Small intestine (tissue), 7 donors: ENCODE measurements at regions not wholly inside any gene's neighbourhood (a gene's known extent, or its start where the extent isn't known, plus 50 kb on each side); places are given as distances from the start of the nearest gene placed in this dataset.

ENCODE experiments used
- DNase-seq, 2 donors: peaks; one replicate each; pipeline versions ENCODE4 v3.0.0 to v3.0.0-alpha.2; 2013
- FAIRE-seq: peaks from 2 replicates; lab custom pipeline; 2012; peaks lifted over from hg19 to GRCh38; lab: Jason Lieb, UNC
- H3K27ac ChIP-seq, 3 donors: one replicate each; pipeline ENCODE4 v1.5.1; 2013; ENCODE audit warnings: low read length in 2 of 3, mild to moderate bottlenecking in 2 of 3, control low read depth in 1 of 3, inconsistent platforms in 1 of 3, low read depth in 1 of 3, moderate library complexity in 1 of 3
- H3K27me3 ChIP-seq, 3 donors: one replicate each; pipeline ENCODE4 v1.6.1; 2013; ENCODE audit warnings: low read length in 3 of 3, inconsistent platforms in 1 of 3; ENCODE audit not compliant: control insufficient read depth in 3 of 3, insufficient read depth in 3 of 3
- H3K36me3 ChIP-seq, 3 donors: one replicate each; pipeline ENCODE4 v1.6.1; 2013; ENCODE audit warnings: low read length in 3 of 3, inconsistent platforms in 1 of 3, low read depth in 1 of 3, mild to moderate bottlenecking in 1 of 3, moderate library complexity in 1 of 3; ENCODE audit not compliant: control insufficient read depth in 3 of 3, insufficient read depth in 2 of 3
- H3K4me1 ChIP-seq, 3 donors: one replicate each; pipeline ENCODE4 v1.6.1; 2013; ENCODE audit warnings: low read length in 2 of 3, inconsistent platforms in 1 of 3, low read depth in 1 of 3, mild to moderate bottlenecking in 1 of 3, moderate library complexity in 1 of 3; ENCODE audit not compliant: control insufficient read depth in 3 of 3, insufficient read depth in 2 of 3
- H3K4me3 ChIP-seq, 3 donors: one replicate each; pipeline ENCODE4 v1.5.1; 2013; ENCODE audit warnings: low read length in 3 of 3, control low read depth in 1 of 3, inconsistent platforms in 1 of 3, low read depth in 1 of 3, mild to moderate bottlenecking in 1 of 3, moderate library complexity in 1 of 3
- H3K9me3 ChIP-seq, 2 donors: one replicate each; pipeline ENCODE4 v1.6.1; 2013; ENCODE audit warnings: low read depth in 1 of 2, low read length in 1 of 2; ENCODE audit not compliant: control insufficient read depth in 2 of 2, insufficient read depth in 1 of 2
- WGBS, 3 donors: extraction: QIAGEN DNeasy Blood & Tissue Kit; methylation state at CpG; one replicate each; pipeline ENCODE4 v1.1.7; 2013; 5-methylcytosine and 5-hydroxymethylcytosine counted together
- donor health status: healthy with polysubstance abuse.
- donor health status: control.
- donor health status: control.
- donor health status: Bipolar disorder and iron deficiency.
- donor health status: healthy.

DNA sequence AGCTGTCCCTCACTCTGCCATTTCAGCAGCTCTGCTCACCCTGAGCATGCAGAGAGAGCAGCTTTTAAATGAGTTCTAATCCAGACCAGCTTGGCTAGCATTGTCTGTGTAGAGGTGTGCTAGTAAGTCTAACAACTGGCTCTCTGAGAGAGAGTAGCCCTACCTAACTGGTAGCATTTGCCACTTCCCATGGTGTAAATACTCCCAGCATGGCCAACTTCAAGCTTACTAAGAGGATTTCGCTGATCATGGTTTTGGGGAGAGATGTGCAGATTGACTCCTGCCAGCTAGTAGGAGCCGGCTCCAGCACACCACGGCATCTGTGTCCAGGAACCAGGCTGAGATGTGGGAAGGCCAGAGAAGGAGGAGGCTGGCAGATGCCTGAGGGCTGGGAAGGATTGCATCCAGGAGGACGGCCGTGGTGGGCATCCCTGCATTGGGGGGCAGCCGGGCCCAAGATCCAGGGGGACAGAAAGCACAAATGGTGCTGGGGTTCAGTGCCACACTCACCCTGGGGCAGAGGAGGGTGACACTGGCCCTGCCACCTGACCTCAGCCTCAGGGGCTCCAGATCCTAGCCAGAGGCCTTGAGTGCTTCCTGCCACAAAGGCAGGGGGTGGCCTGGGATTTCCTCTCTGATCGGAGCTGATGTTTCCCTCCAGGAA lies 394.9 kb upstream of the TNRC6C start:
- WGBS, 3 donors: 73 to 89% (median 85%) methylated on average over 7 of the region's 7 CpGs
- DNase-seq (no peak), FAIRE-seq (no peak)
- H3K36me3 ChIP-seq: no peaks in the 10 kb centered on the region
- H3K27ac ChIP-seq: no peak overlapping the region
- no peaks in the 10 kb centered on the region for H3K4me1 ChIP-seq
- no peak overlapping the region for H3K4me3 ChIP-seq
- H3K9me3 ChIP-seq: no peaks in the 10 kb centered on the region
- H3K27me3 ChIP-seq: peaks cover 0 to 8% (median 0%) of the 10 kb centered on the region in 3 donors

DNA sequence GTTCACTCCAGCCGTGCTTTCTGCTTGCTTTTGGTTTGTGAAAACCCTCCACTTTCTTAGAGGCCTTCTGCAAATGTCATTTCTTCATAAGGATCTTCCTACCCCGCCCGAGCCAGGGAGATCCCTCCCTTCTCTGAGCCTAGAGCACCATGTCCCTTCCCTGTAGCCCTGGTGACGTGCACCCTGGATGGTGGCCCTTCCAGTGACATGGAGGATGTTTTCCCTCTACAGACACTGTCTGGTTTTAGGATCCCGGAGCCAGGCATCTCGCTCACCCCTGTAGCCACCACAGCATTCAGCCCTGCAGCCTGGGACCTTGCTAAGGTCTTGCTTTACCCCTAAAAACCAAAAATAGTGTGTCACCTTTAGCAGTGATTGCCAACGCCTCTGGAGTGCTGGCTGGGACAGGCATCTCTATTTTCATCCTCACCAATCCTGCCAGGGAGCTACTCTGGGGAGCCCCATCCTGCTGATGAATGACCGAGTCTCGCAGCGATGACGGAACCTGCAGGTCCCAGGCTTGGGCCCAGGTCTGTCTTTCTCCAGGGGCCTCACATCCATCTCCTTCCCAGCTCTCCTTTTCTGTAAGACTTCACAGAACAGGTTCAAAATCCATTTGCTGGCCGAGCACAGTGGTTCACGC lies 394.1 kb upstream of the TNRC6C start:
- FAIRE-seq (no peak), DNase-seq (no peak)
- no peaks in the 10 kb centered on the region for H3K4me1 ChIP-seq
- no peaks in the 10 kb centered on the region for H3K9me3 ChIP-seq
- WGBS, 3 donors: 91 to 93% (median 91%) methylated on average over 13 of the region's 13 CpGs
- no peak overlapping the region for H3K27ac ChIP-seq
- H3K27me3 ChIP-seq: peaks cover 0 to 8% (median 0%) of the 10 kb centered on the region in 3 donors
- H3K36me3 ChIP-seq: no peaks in the 10 kb centered on the region
- H3K4me3 ChIP-seq: no peak overlapping the region

DNA sequence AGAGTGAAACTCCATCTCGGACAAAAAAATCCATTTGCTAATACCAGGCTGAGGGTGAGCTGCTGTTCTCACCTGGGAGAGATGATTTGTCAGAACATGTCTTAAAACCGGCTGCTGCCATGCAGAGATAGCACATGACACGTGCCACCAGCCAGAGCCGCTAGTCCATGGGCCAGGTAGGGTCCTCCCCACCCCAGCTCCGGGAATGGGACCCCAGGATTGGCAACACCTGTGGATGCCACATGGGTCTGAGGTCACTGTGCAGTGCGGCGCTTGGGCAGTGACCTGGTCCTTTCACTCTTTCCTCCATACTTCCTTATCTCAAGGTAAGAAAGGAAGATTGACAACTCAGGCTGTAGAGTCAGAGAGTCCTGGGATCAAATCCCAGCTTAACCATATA lies 393.3 kb upstream of the TNRC6C start:
- no peaks in the 10 kb centered on the region for H3K4me1 ChIP-seq
- H3K4me3 ChIP-seq: no peak overlapping the region
- H3K27ac ChIP-seq: no peak overlapping the region
- FAIRE-seq (no peak), DNase-seq (no peak)
- H3K9me3 ChIP-seq: no peaks in the 10 kb centered on the region
- 81 to 86% (median 84%) methylated on average over 7 of the region's 7 CpGs for WGBS, 3 donors
- peaks cover 0 to 4% (median 3%) of the 10 kb centered on the region in 3 donors for H3K27me3 ChIP-seq
- H3K36me3 ChIP-seq: no peaks in the 10 kb centered on the region

DNA sequence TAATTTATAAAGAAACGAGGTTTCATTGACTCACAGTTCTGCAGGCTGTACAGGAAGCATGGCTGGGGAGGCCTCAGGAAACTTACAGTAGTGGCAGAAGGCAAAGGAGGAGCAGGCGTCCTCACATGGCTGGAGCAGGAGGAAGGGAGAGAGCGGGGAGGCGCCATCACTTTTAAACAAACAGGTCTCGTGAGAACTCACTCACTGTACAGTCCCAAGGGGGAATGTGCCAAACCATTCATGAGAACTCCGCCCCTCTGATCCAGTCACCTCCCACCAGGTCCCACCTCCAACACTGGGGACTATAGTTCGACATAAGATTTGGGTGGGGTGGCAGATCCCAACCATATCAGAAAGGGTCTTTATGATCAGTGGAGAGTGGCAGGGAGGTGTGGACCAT lies 392.4 kb upstream of the TNRC6C start:
- peaks cover 0 to 2% of the 10 kb centered on the region in 2 donors for H3K9me3 ChIP-seq
- FAIRE-seq: no peak
- H3K27me3 ChIP-seq: peaks cover 0 to 8% (median 4%) of the 10 kb centered on the region in 3 donors
- 67 to 81% (median 75%) methylated on average over 7 of the region's 7 CpGs for WGBS, 3 donors
- no peaks in the 10 kb centered on the region for H3K4me1 ChIP-seq
- no peak overlapping the region for H3K4me3 ChIP-seq
- no peak overlapping the region for H3K27ac ChIP-seq
- DNase-seq: no peak
- no peaks in the 10 kb centered on the region for H3K36me3 ChIP-seq

DNA sequence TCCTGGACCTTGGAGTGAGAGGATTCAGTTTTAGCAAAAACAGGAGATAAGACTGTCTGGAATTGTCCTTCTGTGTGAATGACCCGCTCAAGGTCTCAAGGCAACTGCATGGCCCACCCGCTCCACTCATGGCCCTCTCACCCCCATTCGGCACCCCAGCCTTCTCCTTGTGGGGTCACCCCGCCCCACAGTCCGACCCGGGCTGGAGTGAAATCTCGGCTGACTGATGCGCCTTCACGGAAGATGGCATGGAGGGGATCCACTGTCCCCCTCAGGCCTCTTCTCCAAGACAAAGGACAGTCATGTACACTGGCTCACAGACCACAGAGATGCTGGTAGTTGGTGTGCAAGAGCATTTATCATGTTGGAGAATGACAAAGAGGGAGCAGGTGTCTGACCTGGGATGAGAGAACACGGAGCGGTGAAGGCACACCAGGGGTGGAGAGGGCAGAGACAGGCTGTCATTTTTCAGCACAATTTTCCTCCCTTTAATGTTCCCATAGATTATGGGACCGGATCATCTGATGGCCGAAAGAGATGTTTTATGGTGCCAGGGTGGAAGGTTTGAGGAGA lies 391.9 kb upstream of the TNRC6C start:
- H3K27ac ChIP-seq: no peak overlapping the region
- 90 to 92% (median 90%) methylated on average over 13 of the region's 13 CpGs for WGBS, 3 donors
- no peak for FAIRE-seq
- H3K36me3 ChIP-seq: no peaks in the 10 kb centered on the region
- H3K9me3 ChIP-seq: peaks cover 0 to 2% of the 10 kb centered on the region in 2 donors
- no peak overlapping the region for H3K4me3 ChIP-seq
- H3K27me3 ChIP-seq: peaks cover 0 to 12% (median 4%) of the 10 kb centered on the region in 3 donors
- no peak for DNase-seq
- H3K4me1 ChIP-seq: no peaks in the 10 kb centered on the region

DNA sequence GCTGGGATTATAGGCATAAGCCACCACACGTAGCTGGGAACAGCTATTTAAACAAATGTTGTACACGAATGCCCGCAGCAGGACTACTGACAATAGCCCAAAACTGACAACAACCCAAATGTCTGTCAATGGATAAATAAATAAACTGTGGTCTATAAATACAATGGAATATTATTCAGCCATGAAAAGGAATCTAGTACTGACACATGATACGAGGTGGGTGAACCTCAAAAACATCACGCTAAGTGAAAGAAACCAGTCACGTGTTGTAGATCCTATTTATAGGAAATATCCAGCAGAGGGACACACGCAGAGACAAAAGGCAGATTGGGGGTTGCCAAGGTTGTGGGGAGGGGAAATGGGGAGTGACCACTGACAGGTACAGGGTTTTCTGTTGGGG lies 390.0 kb upstream of the TNRC6C start:
- Histone ChIP-seq H3K27me3 (peaks cover 0 to 25% (median 7%) of the 10 kb centered on the region in 3 donors), H3K4me1 (no peaks in the 10 kb centered on the region), H3K27ac (no peak overlapping the region), H3K4me3 (no peak overlapping the region), H3K9me3 (peaks cover 0 to 2% of the 10 kb centered on the region in 2 donors), H3K36me3 (no peaks in the 10 kb centered on the region)
- DNase-seq (no peak), FAIRE-seq (no peak)
- WGBS, 3 donors: 81 to 89% (median 87%) methylated on average over 7 of the region's 7 CpGs

DNA sequence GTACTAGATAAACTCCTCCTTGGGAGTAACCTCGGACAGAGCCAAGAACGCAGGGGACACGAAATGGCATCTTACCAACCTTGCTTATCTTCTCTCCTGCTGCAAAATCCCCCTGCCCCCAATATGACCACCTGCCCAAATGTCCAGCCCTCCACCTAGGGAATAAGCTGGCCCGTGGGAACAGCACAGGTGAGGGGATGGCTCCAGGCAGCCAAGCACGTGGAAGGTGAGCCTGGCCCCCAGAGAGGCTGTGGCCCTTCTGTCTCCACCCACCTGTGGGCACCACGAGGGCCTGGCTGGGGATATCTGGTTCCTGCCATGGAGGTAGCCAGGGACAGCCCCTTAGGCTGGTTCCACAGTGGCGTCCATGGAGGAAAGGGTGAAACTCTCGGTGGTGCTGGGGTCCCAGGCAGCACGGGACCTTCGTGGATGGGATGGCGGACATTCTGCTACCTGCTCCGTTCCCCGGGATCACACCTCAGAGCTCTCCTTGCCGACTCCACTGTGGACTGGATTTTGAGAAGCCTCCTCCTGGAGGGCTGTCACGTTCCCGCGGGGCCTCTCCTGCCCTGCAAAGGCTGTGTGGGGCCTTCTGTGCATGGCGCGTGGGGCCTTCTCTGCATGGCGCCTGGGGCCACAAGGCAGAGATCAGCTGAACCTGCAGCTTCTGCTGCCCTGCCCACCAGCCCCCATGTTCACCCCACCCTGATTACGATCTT lies 388.5 kb upstream of the TNRC6C start:
- DNase-seq: no peak
- WGBS, 3 donors: 80 to 90% (median 82%) methylated on average over 21 of the region's 21 CpGs
- H3K4me1 ChIP-seq: no peaks in the 10 kb centered on the region

DNA sequence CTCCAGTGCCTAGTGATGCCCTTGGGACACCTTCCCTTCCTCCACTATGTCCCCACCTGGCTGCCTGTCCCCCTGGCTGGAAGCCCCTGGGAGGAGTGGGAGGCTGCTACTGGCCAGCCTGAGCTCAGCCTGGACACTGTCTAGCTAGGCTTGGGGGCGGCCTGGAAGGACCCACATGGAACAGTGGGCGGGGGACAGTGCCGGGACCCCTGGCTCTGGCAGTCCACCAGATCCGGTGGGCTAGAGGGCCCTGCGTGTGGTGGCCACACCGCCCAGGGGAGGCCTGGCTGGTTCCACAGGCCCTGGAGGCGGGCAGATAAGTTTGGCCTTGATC lies 388.0 kb upstream of the TNRC6C start:
- no peaks in the 10 kb centered on the region for H3K4me1 ChIP-seq
- H3K4me3 ChIP-seq: no peak overlapping the region
- FAIRE-seq (no peak), DNase-seq (no peak)
- H3K27me3 ChIP-seq: peaks cover 0 to 27% (median 7%) of the 10 kb centered on the region in 3 donors
- peaks cover 0 to 2% of the 10 kb centered on the region in 2 donors for H3K9me3 ChIP-seq
- H3K36me3 ChIP-seq: no peaks in the 10 kb centered on the region
- H3K27ac ChIP-seq: no peak overlapping the region
- 69 to 85% (median 71%) methylated on average over 7 of the region's 7 CpGs for WGBS, 3 donors

More for the DNA sequence above, 388.5 kb upstream of the TNRC6C start:
- peaks cover 0 to 2% of the 10 kb centered on the region in 2 donors for H3K9me3 ChIP-seq
- no peak overlapping the region for H3K4me3 ChIP-seq
- no peaks in the 10 kb centered on the region for H3K36me3 ChIP-seq
- H3K27me3 ChIP-seq: peaks cover 0 to 27% (median 7%) of the 10 kb centered on the region in 3 donors
- FAIRE-seq: no peak
- no peak overlapping the region for H3K27ac ChIP-seq
